HG03139 (cell line): ENCODE measurements at regions not wholly inside any gene's neighbourhood (a gene's known extent, or its start where the extent isn't known, plus 50 kb on each side); places are given as distances from the start of the nearest gene placed in this dataset.
"Not testable (repeated sequence)": the region's sequence is repeated elsewhere in the genome, so short reads cannot be mapped to it uniquely, and the experiment has no call there.

ENCODE experiments used
- ATAC-seq: cut with Tn5 transposase; IDR thresholded peaks from one replicate; pipeline ENCODE4 v1.9.1; 2021; ENCODE audit not compliant: unreplicated experiment

DNA sequence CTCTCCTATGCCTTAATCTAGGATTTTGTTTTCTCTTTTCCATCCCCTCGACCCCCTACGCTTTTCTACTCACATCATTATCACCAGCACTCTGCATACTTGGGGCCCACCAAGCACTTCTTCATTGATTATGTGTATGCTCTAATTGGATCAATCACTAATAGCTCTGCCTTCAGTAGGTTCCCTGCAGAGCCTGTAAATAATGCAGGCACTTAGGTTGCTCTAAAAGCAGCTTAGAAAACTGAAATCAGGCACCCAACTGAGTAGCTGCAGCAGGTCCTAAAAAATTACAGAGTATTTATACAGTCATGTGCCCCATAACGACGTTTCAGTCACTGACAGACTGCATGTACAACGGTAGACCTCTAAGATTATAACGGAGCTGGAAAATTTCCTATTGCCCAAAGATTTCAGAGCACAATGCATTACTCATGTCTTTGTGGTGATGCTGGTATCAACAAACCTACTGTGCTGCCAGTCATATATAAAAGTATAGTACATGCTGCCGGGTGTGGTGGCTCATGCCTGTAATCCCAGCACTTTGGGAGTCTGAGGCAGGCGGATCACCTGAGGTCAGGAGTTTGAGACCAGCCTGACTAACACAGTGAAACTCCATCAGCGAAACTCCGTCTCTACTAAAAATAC is 280.4 kb downstream of the HS3ST3B1 start:
- no peak for ATAC-seq

DNA sequence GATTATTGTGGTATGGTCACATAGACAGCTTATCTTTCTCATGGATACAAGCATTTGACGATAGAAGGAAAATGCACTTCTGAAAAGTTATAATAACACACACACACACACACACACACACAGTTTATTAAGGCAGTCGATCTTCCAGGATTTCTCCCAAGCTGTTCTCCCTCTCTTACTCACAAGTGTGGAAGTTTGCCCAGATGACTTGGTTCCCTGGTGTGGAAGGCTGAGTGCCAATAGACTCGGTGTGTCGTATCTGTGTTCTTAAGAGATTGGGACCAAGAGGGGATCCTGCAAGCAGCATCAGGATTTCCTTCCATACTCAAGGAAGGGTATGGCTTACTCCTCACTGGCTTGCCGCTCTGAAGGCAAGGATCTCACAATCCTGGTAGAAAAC is 279.6 kb downstream of the HS3ST3B1 start:
- no peak for ATAC-seq

DNA sequence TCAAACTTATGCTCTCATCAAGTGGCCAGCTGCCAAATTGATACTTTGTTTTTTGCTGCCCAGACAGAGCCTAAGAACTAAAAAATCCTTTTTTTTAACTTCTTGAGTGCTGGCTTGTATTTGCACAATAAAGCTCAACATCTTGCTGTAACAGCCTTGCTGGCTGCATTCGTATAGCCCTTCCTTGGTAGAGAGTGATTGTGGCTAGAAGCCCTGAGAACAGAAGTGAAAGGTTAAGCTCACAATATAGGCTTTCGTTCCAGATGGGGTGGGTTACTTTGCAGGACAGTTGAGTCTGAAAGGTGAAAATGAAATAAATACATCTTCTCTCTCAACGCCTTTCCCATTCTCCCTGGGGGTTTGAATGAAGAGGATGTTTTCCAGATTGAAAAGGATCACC is 278.8 kb downstream of the HS3ST3B1 start:
- no peak for ATAC-seq

DNA sequence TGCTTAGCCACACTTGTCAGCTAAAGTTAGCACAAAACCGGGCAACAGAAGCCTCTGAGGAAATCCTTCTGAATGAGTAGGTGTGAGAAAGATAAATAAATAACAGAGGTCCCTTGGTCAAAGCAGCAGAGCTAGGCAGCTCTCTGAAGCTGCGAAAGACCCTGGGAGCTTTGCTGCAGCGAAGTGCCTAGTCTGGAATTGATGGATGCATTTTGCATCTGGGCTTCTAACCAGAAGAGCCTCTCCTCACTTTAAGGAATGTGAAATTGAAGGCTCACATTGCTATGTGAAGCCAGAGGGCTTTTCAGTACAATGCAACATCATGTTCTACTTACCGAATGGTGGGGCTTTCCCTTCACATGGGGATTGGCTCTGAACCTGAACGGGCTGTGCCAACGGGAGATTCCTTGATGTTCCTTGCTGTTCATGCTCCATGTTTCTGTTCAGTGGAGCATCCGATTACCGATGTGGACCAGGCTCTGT is 274.6 kb downstream of the HS3ST3B1 start:
- no peak for ATAC-seq

DNA sequence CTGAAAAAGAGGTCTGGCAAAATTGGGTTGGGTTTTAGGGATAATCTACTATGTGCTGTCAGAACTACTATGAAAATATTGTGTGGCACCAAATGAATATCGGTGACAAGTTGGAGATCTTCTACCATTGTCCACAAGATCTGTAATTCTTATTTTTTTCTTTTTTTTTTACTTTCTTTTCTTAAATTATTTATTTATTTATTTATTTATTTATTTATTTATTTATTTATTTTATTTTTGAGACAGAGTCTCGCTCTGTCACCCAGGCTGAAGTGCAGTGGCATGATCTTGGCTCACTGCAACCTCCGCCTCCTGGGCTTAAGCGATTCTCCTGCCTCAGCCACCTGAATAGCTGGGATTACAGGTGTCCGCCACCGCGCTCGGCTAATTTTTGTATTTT is 259.4 kb downstream of the HS3ST3B1 start:
- ATAC-seq: not testable (repeated sequence)

DNA sequence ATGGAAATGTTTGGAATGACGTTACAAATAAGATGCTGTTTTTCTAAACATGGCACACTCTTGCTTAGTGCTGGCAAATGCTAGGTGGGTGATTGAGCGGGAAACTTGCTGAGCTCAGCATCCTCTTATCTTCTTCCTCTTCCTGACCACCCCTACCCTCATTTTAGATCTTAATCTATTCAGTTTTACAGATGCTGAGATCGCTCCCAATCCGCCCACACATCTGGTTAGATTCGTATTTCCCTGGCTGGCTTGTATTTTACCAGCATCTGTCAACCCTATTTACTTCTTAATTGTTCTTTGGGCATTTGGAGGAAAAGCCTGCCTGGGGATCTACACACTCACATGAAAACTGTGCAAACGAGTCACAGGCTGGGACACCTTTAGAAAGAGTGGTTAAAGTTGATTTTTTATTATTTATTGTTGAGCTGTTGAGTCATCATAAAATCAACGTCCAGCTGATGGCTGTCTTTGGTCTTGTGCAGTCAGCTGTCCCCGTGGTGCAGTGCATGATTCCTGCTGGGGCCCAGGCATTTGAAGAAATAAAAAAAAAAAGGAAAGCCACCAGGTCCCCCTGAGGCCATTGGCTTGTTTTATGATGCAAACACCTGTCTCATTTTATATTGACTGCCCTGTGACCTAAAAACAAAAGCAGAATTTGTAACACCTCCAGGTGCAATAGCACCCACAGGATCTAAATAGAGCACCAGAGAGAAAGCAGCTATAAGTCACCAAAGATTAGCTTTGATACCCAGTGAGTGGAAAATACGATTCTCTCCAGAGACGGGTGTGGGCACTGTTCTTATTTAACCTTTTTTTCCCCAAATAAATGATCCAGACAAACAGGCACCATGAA is 258.6 kb downstream of the HS3ST3B1 start:
- ATAC-seq: no peak

DNA sequence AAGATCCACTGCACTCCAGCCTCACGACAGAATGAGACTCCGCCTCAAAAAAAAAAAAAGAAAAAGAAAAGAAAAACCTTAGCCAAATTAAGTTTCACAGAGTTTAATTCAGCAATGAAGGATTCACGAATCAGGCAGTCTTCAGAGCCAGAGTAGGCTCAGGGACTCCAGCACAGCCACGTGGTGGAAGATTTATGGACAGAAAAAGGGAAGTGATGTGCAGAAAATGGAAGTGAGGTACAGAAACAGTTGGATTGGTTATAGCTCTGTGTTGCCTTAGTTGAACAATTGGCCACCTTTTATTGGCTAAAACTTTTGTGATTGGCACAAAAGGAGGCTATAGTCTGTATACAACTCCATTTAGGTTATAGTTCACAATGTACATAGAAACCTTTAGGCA is 256.6 kb downstream of the HS3ST3B1 start:
- ATAC-seq: no peak

DNA sequence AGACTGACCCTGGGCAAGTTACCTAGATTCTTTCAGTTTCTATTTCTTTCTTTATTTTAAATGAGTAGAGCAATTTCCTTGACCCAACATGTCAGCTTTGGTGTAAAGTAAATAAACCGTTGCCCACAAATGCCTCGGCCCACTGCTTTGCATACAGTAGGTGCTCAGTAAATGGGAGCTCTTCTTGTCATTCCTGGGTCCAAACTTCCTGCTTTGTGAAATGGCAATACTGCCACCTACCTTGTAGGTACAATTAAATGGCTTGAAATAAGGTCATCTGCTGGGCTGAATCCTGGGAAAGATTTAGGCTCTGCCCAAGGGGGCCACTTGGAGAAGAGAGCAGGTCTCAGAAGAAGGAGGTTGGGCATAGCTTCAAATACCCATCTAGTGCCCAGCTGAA is 253.0 kb downstream of the HS3ST3B1 start:
- ATAC-seq: no peak

DNA sequence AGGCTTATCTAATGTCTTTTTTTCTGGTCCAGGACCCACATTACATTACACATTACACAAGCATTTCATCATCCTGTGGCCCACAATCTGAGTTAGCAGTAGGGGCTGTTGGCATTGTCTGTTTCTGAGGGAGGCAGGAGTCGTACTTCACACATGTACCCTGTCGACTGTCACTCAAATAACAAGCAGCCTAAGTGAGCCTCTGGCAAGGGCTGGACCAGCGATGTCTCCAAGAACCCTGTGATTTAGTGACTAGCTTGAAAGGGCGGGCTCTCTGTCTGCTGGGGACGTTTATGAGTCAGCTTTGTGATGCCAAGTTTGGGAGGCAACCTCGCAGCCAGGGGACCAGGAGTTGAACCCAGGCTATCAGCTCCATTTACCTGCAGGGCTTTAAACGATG is 251.4 kb downstream of the HS3ST3B1 start:
- no peak for ATAC-seq

DNA sequence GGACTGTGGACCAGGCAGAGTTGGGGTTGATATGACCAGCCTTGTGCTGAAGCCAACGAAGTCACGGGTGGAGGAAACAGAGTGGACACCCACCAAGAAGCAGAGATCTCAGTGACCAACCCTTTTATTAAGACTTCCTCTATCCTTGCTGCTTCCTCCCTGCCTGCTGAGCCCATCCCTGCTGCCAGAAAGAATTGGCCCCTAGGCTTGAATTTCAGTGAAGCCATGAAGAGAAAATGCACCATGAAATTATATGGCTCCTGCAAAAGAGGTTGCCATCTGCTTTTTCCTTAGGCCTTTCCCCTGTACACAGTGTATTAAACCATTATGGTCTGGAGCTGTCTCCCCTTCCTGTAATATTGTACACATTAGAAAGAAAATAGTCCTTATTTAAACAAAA is 246.7 kb downstream of the HS3ST3B1 start:
- ATAC-seq: no peak

DNA sequence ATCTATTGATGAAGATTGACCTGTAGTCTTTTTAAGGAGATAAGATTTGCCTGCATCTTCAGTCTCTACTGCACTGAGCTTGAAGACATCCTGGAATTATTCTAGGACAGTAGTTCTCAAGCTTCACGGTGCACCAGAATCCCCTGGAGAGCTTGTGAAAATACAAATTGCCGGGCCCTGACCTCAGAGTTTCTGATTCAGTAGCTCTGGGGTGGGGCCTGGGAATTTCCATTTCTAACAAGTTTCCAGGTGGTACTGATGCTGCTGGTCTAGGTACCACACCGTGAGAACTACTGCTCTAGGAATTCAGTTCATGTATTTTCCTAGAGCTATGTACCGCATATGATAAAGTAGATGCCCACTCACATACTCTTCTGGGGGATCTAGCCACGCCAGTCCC is 246.1 kb downstream of the HS3ST3B1 start:
- ATAC-seq: no peak

DNA sequence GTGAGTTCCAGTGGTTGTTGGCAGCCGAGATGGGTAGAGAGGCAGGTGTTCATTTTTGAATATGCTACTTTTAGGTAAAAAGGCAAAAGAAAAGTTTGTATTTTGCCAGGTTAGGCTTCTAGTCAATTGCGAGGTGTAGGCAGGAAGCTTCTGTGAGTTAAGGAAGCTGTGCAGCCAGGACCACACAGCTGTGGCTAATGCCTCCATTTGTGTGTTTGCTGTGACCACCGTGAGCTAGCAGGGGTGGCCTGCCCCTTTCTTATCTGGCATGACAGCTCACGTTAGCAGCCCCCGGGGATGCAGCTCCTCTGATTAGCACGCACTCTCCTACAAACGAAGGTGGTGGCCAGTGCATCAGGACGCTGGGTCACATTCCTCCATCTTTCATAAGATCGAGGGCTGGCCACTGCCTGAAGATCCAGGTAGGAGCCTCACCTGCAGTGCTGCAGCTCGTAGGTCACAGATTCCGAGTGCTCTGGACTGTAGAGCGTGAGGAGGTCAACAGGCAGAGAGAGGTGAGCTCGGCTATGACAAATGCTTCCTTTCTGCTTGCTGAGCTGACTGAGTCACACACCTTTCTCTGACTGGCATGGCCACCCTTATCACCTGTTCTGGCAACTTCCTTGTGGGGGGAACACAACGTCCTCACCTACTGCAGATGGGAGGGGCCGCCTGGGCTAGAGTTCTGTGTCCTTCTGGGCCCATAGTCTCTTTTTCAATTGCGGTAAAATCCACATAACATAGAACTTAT is 244.4 kb downstream of the HS3ST3B1 start:
- no peak for ATAC-seq

DNA sequence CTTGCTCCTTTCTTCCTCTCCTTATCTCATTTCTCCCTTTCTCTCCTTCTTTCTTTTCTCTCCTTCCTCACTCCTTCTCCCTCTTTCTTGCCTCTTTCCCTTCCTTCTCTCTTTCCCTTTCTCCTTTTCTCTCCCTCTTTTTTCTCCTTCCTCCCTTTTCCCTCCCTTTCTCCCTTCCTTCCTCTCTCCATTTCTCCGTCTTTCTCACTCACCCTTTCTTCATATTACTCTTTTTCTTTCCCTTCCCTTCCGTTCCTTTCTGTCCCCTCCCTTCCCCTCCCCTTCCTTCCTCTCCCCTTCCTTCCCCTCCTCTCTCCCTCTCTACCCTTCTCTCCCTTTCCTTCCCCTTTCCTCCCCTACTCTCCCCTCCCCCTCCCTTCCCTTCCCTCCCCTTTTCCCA is 240.8 kb downstream of the HS3ST3B1 start:
- ATAC-seq: no peak

DNA sequence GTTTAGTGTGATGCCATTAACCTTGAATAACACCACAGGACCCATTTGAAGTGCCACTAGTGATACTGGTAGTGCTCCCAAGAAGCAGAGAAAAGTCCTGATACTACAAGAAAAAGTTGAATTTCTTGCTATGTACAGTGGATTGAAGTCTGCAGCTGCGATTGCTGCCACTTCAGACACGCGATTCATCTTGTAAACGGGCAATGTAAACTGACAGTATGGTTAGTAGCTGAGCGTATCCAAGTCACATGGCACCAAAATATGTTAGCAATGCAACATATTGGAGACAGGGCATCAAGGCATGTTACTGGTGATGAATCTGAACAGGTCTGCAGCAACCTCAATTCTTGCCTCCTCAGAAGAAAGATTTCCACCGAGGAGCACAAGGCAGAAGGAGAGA is 238.9 kb downstream of the HS3ST3B1 start:
- no peak for ATAC-seq

DNA sequence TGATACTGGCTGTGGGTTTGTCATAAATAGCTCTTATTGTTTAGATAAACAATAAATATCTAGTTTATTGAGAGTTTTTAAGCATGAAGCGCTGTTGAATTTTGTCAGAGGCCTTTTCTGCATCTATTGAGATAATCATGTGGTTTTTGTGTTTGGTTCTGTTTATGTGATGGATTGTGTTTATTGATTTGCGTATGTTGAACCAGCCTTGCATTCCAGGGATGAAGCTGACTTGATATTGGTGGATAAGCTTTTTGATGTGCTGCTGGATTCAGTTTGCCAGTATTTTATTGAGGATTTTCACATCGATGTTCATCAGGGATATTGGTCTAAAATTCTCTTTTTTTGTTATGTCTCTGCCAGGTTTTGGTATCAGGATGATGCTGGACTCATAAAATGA is 231.4 kb downstream of the HS3ST3B1 start:
- not testable (repeated sequence) for ATAC-seq

DNA sequence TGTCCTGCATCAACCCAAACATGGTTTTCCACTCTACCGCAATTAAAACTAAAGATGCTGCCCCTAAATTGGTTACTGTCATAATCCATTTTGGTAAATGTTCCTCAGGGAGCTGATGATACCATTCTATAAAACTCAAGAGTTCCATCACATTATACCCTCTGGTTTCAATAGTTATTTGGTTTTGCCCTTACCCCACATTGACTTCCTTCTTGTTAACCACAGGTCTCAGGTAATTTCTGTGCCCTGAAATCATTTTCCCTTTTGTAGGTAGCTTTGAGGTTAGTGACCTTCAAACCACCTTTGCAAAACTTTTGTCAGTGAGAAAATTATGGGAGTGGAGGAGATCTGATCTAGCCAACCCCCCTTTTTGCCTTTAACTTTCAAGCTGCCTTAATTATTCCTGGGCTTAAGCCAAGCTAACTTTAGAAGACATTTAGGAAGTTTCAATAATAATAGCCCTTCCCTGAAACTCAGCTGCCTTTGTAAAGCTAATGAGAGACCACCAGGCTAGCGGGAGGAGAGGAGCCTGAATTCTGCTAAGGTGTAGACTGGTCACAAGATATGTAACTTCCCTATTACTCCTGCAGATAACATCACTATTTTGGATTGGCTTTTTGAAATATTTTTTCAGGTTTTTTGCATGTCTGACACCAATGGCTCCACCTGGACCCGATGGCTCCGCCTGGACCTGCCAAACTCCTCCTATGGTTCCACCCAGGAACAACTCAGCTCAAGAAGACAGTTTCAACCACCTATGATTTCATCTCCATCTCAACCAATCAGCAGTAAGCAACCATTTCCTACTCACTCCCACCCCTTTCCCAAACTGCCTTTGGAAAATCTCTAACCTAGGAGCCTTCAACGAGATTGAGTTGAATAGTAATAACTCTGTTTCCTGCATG is 224.9 kb downstream of the HS3ST3B1 start:
- no peak for ATAC-seq

DNA sequence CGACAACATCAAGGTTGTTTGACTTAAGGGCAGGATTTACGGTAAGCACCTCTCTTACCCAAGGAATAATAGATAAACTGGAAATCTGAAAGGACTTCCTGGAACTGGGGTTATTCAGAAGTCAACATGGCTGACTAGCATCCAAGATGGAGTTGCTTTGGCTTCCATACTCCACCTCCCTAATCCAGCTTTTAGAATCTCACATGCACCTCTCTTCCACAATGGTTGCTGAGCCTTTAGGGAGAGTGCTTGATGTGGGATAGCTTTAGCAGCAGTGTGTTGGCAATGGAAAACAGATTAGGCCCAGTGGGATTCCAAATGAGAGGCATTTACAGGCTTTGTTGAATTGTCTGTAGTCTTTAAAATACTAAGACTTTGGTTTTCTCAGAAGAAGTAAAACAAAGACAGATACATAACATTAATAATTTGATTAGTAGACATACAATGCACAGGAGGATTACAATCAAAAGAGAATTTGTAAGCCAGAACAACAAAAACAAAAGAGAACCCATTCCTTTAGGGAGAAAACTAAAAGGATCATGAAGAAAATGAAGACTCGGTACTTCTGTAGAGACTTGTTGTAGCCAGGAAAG is 222.0 kb downstream of the HS3ST3B1 start:
- no peak for ATAC-seq

DNA sequence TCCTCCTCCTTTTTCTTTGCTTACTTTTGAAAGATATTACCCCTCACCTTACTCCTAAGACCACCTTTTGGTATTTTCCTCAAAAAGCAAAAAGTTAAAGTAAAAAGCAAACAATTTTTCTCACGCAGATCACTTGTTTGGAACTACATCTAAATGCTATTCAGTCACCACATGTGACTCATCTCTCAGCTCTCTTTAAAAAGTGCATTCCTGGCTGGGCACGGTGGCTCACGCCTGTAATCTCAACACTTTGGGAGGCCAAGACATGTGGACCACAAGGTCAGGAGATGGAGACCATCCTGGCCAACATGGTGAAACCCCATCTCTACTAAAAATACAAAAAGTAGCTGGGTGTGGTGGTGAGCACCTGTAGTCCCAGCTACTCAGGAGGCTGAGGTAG is 218.0 kb downstream of the HS3ST3B1 start:
- not testable (repeated sequence) for ATAC-seq

DNA sequence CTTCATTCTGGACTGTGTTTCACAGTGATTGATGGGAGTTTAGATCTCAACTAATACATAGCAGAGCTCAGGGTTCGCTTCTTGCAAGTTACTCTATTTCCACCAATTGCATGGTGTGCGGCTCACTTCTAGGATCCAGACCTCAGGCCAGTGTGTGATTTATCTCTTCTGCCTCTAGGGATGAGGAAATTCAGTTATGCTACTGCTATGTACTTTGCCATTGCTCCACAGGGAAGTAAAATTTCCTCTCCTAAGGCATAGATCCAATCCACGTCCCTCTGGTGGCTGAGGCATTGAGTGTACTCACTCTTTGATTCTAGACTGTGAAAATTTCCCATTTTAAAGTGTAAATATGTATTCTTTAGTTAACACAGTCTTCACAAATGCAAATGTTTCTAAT is 214.1 kb downstream of the HS3ST3B1 start:
- ATAC-seq: no peak

DNA sequence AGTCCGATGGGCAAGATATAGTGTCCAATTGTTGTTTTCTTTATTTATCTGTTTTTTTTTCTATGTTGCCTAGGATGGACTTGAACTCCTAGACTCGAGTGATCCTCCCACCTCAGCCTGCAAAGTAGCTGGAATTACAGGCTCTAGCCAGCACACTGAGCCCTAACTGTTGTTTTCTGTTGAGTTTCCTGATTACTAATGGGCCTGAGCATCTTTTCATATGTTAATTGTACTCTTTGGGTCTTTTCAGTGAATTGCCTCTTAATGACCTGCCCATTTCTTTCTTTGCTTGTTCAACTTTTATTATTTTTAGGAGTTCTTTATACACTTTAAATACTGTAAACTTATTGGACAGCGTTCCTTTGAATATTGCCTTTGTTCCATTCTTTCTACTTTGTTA is 213.0 kb downstream of the HS3ST3B1 start:
- ATAC-seq: no peak
